ENCODE measurements at regions not wholly inside any gene's neighbourhood (a gene's known extent, or its start where the extent isn't known, plus 50 kb on each side); places are given as distances from the start of the nearest gene placed in this dataset.

DNA sequence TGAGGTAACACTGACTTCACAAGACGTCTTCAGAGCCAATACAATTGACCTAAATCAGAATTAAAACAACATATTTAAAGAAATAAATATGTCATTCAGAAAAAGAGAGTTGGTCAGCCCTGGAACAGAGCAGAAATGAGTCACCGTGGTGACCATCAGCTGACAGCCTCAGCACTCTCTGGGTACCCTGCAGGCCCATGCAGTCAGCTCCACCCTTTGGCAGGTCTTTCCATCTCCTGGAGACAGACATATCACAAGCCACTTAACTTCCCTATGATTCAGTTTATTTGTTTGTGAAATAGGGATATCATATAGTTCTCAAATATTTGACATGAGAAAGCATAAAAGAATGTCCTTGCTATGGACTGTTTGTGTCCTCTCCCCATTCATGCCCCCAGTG, 151.6 kb upstream of the MEF2C start:
- no peak for TF ChIP-seq CTCF (conservative IDR thresholded peaks at IDR 0.05; ENCODE audit: low read length)
- no peak for TF ChIP-seq EZH2phosphoT487 (IDR thresholded peaks at IDR 0.05; ENCODE audit: borderline replicate concordance, low read depth, low read length)

Data from OCI-LY7 (cell line).